ENCODE measurements at regions not wholly inside any gene's neighbourhood (a gene's known extent, or its start where the extent isn't known, plus 50 kb on each side); places are given as distances from the start of the nearest gene placed in this dataset.

- no peak overlapping the region for H3K4me2 ChIP-seq (ENCODE audit: low read depth, low read length)
- ChIA-PET POLR2A (no interaction called here), CTCF (ENCODE audit: low intra/inter-chr PET ratio, low total read pairs) (no interaction called here)
- no peak overlapping the region for H3K27ac ChIP-seq (ENCODE audit: extremely low read length, insufficient read depth, low read length)
- TF ChIP-seq, protein P1, sequence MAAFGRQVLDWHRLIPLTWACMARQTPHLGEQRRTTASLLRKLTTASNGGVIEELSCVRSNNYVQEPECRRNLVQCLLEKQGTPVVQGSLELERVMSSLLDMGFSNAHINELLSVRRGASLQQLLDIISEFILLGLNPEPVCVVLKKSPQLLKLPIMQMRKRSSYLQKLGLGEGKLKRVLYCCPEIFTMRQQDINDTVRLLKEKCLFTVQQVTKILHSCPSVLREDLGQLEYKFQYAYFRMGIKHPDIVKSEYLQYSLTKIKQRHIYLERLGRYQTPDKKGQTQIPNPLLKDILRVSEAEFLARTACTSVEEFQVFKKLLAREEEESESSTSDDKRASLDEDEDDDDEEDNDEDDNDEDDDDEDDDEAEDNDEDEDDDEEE (CRISPR knock-in tag; IDR thresholded peaks at IDR 0.05), result no peak
- TF ChIP-seq NKX3-1 (CRISPR knock-in tag; IDR thresholded peaks at IDR 0.05), result no peak
- no peak for TF ChIP-seq IRF9 (CRISPR knock-in tag; IDR thresholded peaks at IDR 0.05; ENCODE audit: borderline replicate concordance)
- no peak for TF ChIP-seq ZFP82 (CRISPR knock-in tag; IDR thresholded peaks at IDR 0.05; ENCODE audit: borderline replicate concordance)
- no peak for TF ChIP-seq EED (CRISPR knock-in tag; IDR thresholded peaks at IDR 0.05)
- no peak for TF ChIP-seq TSC22D2 (CRISPR knock-in tag; IDR thresholded peaks at IDR 0.05; ENCODE audit: borderline replicate concordance)
- TF ChIP-seq IRF2 (CRISPR knock-in tag; IDR thresholded peaks at IDR 0.05), result no peak
- TF ChIP-seq, protein P2, sequence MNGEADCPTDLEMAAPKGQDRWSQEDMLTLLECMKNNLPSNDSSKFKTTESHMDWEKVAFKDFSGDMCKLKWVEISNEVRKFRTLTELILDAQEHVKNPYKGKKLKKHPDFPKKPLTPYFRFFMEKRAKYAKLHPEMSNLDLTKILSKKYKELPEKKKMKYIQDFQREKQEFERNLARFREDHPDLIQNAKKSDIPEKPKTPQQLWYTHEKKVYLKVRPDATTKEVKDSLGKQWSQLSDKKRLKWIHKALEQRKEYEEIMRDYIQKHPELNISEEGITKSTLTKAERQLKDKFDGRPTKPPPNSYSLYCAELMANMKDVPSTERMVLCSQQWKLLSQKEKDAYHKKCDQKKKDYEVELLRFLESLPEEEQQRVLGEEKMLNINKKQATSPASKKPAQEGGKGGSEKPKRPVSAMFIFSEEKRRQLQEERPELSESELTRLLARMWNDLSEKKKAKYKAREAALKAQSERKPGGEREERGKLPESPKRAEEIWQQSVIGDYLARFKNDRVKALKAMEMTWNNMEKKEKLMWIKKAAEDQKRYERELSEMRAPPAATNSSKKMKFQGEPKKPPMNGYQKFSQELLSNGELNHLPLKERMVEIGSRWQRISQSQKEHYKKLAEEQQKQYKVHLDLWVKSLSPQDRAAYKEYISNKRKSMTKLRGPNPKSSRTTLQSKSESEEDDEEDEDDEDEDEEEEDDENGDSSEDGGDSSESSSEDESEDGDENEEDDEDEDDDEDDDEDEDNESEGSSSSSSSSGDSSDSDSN (CRISPR knock-in tag; IDR thresholded peaks at IDR 0.05), result no peak
- TF ChIP-seq ZNF383 (CRISPR knock-in tag; IDR thresholded peaks at IDR 0.05; ENCODE audit: borderline replicate concordance), result no peak
- no peak for TF ChIP-seq SALL2 (CRISPR knock-in tag; IDR thresholded peaks at IDR 0.05)
- DNase-seq (ENCODE audit: low spot score), result no peak
- no peak for FAIRE-seq
- H3K9ac ChIP-seq (ENCODE audit: insufficient read depth, low read depth, low read length), result no peak overlapping the region
- no peaks in the 10 kb centered on the region for H3K4me1 ChIP-seq (ENCODE audit: insufficient read depth, low read length)
- H3K79me2 ChIP-seq (ENCODE audit: insufficient read depth, low read length), result no peaks in the 10 kb centered on the region
- H3K4me3 ChIP-seq (replicated peaks in 1 of 3; ENCODE audit: insufficient read depth in 1 of 3, low read depth in 2 of 3, low read length in 3 of 3), result no peak overlapping the region
- H3K9me3 ChIP-seq (ENCODE audit: low read length), result no peaks in the 10 kb centered on the region
- H3K36me3 ChIP-seq (replicated peaks in 1 of 2; ENCODE audit: control insufficient read depth in 1 of 2, insufficient read depth in 2 of 2, low read length in 2 of 2), result no peaks in the 10 kb centered on the region
- intact Hi-C loops (cut with micrococcal nuclease; ENCODE audit: unreplicated experiment) (no loop called here), in situ Hi-C loops (cut with HindIII; ENCODE audit: extremely low pct_ligation_motif_present, low pct_unique_long_range_greater_than_20kb) (no loop called here)
- no peak overlapping the region for H2AFZ ChIP-seq (ENCODE audit: low read length)
- H4K20me1 ChIP-seq (ENCODE audit: insufficient read depth, low read length), result no peaks in the 10 kb centered on the region
- no TSS peak for BruUV-seq (replicated peaks)
- no peak for ATAC-seq
- H3K27me3 ChIP-seq (ENCODE audit: control insufficient read depth in 1 of 2, insufficient read depth in 2 of 2, low read length in 2 of 2), result no peaks in the 10 kb centered on the region; a peak in 1 of 5 replicates
Measured at GRCh38 chr4:62275470-62275869, 1075.3 kb downstream of the ADGRL3 start.

Data from HepG2 (cell line).